NCI-H146 treated with DMSO at 0.1 percent for 48 hours (cell line): ENCODE measurements at regions not wholly inside any gene's neighbourhood (a gene's known extent, or its start where the extent isn't known, plus 50 kb on each side); places are given as distances from the start of the nearest gene placed in this dataset.
A peak's percentile ranks its signal among the peaks of the same experiment; 100 is the strongest.

Source experiments
- DNase-seq: peaks from one replicate; lab custom pipeline; 2025; ENCODE audit not compliant: unreplicated experiment; lab: John Stamatoyannopoulos, UW

- no peak for DNase-seq
These were observed 335.9 kb downstream of the BRD1 start for GRCh38 chr22:49491726-49492125.

GRCh38 chr22:49491221-49491635 is 336.4 kb downstream of the BRD1 start:
- no peak for DNase-seq

GRCh38 chr22:49490692-49491091 is 337.0 kb downstream of the BRD1 start:
- DNase-seq, result no peak

GRCh38 chr22:49489821-49490220 is 337.9 kb downstream of the BRD1 start:
- no peak for DNase-seq

- no peak for DNase-seq
These were observed 338.7 kb downstream of the BRD1 start for GRCh38 chr22:49488943-49489342.

- DNase-seq, result no peak
These were observed 339.7 kb downstream of the BRD1 start for GRCh38 chr22:49487950-49488349.

- no peak for DNase-seq
These were observed 341.4 kb downstream of the BRD1 start for GRCh38 chr22:49486225-49486624.

GRCh38 chr22:49483946-49484345 is 343.7 kb downstream of the BRD1 start:
- no peak for DNase-seq

GRCh38 chr22:49483281-49483870 is 344.3 kb downstream of the BRD1 start:
- DNase-seq, result no peak

- no peak for DNase-seq
These were observed 344.9 kb downstream of the BRD1 start for GRCh38 chr22:49482811-49483210.

GRCh38 chr22:49481659-49482399 is 345.8 kb downstream of the BRD1 start:
- no peak for DNase-seq

GRCh38 chr22:49480896-49481658 is 346.6 kb downstream of the BRD1 start:
- no peak for DNase-seq

GRCh38 chr22:49480331-49480730 is 347.3 kb downstream of the BRD1 start:
- DNase-seq, result no peak

- no peak for DNase-seq
These were observed 348.1 kb downstream of the BRD1 start for GRCh38 chr22:49479566-49479965.

- DNase-seq, result no peak
These were observed 350.8 kb downstream of the BRD1 start for GRCh38 chr22:49476800-49477400.

- peak; percentile 28 for DNase-seq
These were observed 351.5 kb downstream of the BRD1 start for GRCh38 chr22:49476176-49476575.

- DNase-seq, result no peak
These were observed 352.4 kb downstream of the BRD1 start for GRCh38 chr22:49475253-49475652.

GRCh38 chr22:49473286-49473685 is 354.4 kb downstream of the BRD1 start:
- no peak for DNase-seq

- no peak for DNase-seq
These were observed 356.8 kb downstream of the BRD1 start for GRCh38 chr22:49470741-49471503.

- no peak for DNase-seq
These were observed 357.6 kb downstream of the BRD1 start for GRCh38 chr22:49469896-49470740.
